Neural cell (in vitro differentiated cells): ENCODE measurements at regions not wholly inside any gene's neighbourhood (a gene's known extent, or its start where the extent isn't known, plus 50 kb on each side); places are given as distances from the start of the nearest gene placed in this dataset.

ENCODE experiments used
- H2AFZ ChIP-seq: fragments of 200-600, 300-800 bp; sonication (generic), shearing (Covaris generic); 2 replicates; pipeline ENCODE4 v1.6.0; 2014; ENCODE audit warnings: low read depth, mild to moderate bottlenecking, antibody characterized with exemption, low read length, moderate library complexity
- H3F3A ChIP-seq: fragments of 200-600 bp; shearing (Covaris generic); 2 replicates; pipeline ENCODE4 v1.6.1; 2016; ENCODE audit warnings: mild to moderate bottlenecking, moderate library complexity, mixed read lengths, antibody characterized with exemption, low read length; ENCODE audit not compliant: insufficient read depth, poor library complexity, severe bottlenecking
- H3K27ac ChIP-seq: fragments of 200-600, 300-800 bp; sonication (generic), shearing (Covaris generic); 2 replicates; pipeline ENCODE4 v1.5.1; 2014; ENCODE audit warnings: mild to moderate bottlenecking, low read length, moderate library complexity
- H3K27me3 ChIP-seq: fragments of 300-800, 200-600 bp; sonication (generic), shearing (Covaris generic); 2 replicates; pipeline ENCODE4 v1.6.0; 2014; ENCODE audit warnings: mild to moderate bottlenecking, low read depth, low read length, moderate library complexity; ENCODE audit not compliant: insufficient read depth
- H3K36me3 ChIP-seq: fragments of 300-800, 200-600 bp; sonication (generic), shearing (Covaris generic); 2 replicates; pipeline ENCODE4 v1.5.1; 2014; ENCODE audit warnings: mild to moderate bottlenecking, antibody characterized with exemption, low read length, moderate library complexity; ENCODE audit not compliant: insufficient read depth
- H3K4me2 ChIP-seq: fragments of 300-800, 200-600 bp; sonication (generic), shearing (Covaris generic); 2 replicates; pipeline ENCODE4 v1.6.0; 2014; ENCODE audit warnings: mild to moderate bottlenecking, low read length
- H3K4me3 ChIP-seq: fragments of 300-800, 200-600 bp; sonication (generic), shearing (Covaris generic); 2 replicates; pipeline ENCODE4 v1.5.1; 2014; ENCODE audit warnings: mild to moderate bottlenecking, low read length, moderate library complexity
- H3K79me2 ChIP-seq: fragments of 200-600 bp; shearing (Covaris generic); replicated peaks from 2 replicates; pipeline ENCODE4 v1.6.0; 2014; ENCODE audit warnings: mild to moderate bottlenecking, low read length, moderate library complexity; ENCODE audit not compliant: insufficient read depth
- H3K9ac ChIP-seq: fragments of 300-800, 200-600 bp; sonication (generic), shearing (Covaris generic); 2 replicates; pipeline ENCODE4 v1.6.1; 2016; ENCODE audit warnings: mild to moderate bottlenecking, low read length, mixed read lengths
- H3K9me2 ChIP-seq: fragments of 200-600 bp; shearing (Covaris generic); 2 replicates; pipeline ENCODE4 v1.6.1; 2016; ENCODE audit warnings: mild to moderate bottlenecking, low read length, mixed read lengths; ENCODE audit not compliant: insufficient read depth
- H3K9me3 ChIP-seq: fragments of 200-600, 300-800 bp; sonication (generic), shearing (Covaris generic); 2 replicates; pipeline ENCODE4 v1.6.1; 2016; ENCODE audit warnings: mild to moderate bottlenecking, mixed run types, low read length, moderate library complexity, mixed read lengths
- H4K20me1 ChIP-seq: fragments of 200-600 bp; shearing (Covaris generic); 2 replicates; pipeline ENCODE4 v1.6.1; 2016; ENCODE audit warnings: mild to moderate bottlenecking, mixed run types; ENCODE audit not compliant: insufficient read depth
- EP300 ChIP-seq: fragments of 450-650 bp; conservative IDR thresholded peaks from 2 replicates; pipeline ENCODE4 v1.6.1; 2014; ENCODE audit warnings: antibody characterized with exemption, mild to moderate bottlenecking, moderate library complexity; ENCODE audit not compliant: poor library complexity, severe bottlenecking
- EZH2 ChIP-seq: fragments of 200-600, 300-800 bp; shearing (Covaris generic), sonication (generic); IDR thresholded peaks from 2 replicates; pipeline ENCODE4 v1.6.1; 2014; ENCODE audit warnings: antibody characterized with exemption, low read length, borderline replicate concordance, mild to moderate bottlenecking; ENCODE audit not compliant: insufficient read depth, poor library complexity, severe bottlenecking
- MXI1 ChIP-seq: fragments of 450-650 bp; conservative IDR thresholded peaks from 2 replicates; pipeline ENCODE4 v1.6.1; 2014; ENCODE audit warnings: antibody characterized with exemption, mild to moderate bottlenecking; ENCODE audit not compliant: poor library complexity, severe bottlenecking
- POLR2AphosphoS5 ChIP-seq: IDR thresholded peaks from 2 replicates; pipeline ENCODE4 v1.6.1; 2012
- RAD21 ChIP-seq: fragments of 450-650 bp; conservative IDR thresholded peaks from 2 replicates; pipeline ENCODE4 v1.6.1; 2014; ENCODE audit warnings: antibody characterized with exemption, mild to moderate bottlenecking, moderate library complexity
- SMC3 ChIP-seq: fragments of 450-650 bp; conservative IDR thresholded peaks from 2 replicates; pipeline ENCODE4 v1.6.1; 2014; ENCODE audit warnings: antibody characterized with exemption, mild to moderate bottlenecking, moderate library complexity; ENCODE audit not compliant: poor library complexity
- TAF1 ChIP-seq: IDR thresholded peaks from 2 replicates; pipeline ENCODE4 v1.6.1; 2012; ENCODE audit warnings: low read depth
- TF ChIP-seq, protein P1 (sequence below): IDR thresholded peaks from 2 replicates; pipeline ENCODE4 v1.6.1; 2012; ENCODE audit warnings: borderline replicate concordance
- TF ChIP-seq, protein P2 (sequence below): fragments of 450-650 bp; IDR thresholded peaks from 2 replicates; pipeline ENCODE4 v1.5.1; 2014; ENCODE audit warnings: antibody characterized with exemption, mild to moderate bottlenecking, moderate library complexity; ENCODE audit not compliant: poor library complexity, severe bottlenecking

DNA sequence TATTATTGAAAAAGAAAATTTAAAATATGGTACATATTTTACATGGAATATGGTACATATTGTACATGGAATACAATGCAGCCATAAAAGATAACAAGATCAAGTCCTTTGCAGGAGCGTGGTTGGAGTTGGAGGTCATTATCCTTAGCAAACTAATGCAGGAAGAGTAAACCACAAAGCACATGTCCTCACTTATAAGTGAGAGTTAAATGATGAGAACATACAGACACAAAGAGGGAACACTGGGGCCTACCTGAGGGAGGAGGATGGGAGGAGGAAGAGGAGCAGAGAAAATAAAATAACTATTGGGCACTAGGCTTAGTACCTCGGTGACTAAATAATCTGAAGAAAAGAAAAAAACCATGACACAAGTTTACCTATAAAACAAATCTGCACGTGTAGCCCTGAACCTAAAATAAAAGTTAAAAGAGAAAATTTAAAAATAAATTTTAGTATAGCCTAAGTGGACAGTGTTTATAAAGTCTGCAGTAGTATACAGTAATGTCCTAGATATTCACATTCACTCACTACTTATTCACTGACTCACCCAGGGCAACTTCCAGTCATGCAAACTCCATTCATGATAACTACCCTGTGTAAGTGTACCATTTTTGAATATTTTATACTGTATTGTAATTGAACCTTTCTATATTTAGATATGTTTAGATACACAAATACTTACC, 204.4 kb downstream of the FAM76B start:
- Histone ChIP-seq H3K79me2 (no peaks in the 10 kb centered on the region), H3K9me3 (no peaks in the 10 kb centered on the region), H3K4me2 (no peak overlapping the region), H3K36me3 (no peaks in the 10 kb centered on the region), H3F3A (no peaks in the 10 kb centered on the region), H2AFZ (no peak overlapping the region), H3K27ac (no peak overlapping the region), H3K4me3 (no peak overlapping the region), H4K20me1 (no peaks in the 10 kb centered on the region), H3K9ac (no peak overlapping the region), H3K9me2 (no peaks in the 10 kb centered on the region), H3K27me3 (no peaks in the 10 kb centered on the region)
- no peak for TF ChIP-seq SMC3
- TF ChIP-seq, protein P1, sequence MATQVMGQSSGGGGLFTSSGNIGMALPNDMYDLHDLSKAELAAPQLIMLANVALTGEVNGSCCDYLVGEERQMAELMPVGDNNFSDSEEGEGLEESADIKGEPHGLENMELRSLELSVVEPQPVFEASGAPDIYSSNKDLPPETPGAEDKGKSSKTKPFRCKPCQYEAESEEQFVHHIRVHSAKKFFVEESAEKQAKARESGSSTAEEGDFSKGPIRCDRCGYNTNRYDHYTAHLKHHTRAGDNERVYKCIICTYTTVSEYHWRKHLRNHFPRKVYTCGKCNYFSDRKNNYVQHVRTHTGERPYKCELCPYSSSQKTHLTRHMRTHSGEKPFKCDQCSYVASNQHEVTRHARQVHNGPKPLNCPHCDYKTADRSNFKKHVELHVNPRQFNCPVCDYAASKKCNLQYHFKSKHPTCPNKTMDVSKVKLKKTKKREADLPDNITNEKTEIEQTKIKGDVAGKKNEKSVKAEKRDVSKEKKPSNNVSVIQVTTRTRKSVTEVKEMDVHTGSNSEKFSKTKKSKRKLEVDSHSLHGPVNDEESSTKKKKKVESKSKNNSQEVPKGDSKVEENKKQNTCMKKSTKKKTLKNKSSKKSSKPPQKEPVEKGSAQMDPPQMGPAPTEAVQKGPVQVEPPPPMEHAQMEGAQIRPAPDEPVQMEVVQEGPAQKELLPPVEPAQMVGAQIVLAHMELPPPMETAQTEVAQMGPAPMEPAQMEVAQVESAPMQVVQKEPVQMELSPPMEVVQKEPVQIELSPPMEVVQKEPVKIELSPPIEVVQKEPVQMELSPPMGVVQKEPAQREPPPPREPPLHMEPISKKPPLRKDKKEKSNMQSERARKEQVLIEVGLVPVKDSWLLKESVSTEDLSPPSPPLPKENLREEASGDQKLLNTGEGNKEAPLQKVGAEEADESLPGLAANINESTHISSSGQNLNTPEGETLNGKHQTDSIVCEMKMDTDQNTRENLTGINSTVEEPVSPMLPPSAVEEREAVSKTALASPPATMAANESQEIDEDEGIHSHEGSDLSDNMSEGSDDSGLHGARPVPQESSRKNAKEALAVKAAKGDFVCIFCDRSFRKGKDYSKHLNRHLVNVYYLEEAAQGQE: no peak
- TF ChIP-seq EZH2: no peak
- TF ChIP-seq, protein P2, sequence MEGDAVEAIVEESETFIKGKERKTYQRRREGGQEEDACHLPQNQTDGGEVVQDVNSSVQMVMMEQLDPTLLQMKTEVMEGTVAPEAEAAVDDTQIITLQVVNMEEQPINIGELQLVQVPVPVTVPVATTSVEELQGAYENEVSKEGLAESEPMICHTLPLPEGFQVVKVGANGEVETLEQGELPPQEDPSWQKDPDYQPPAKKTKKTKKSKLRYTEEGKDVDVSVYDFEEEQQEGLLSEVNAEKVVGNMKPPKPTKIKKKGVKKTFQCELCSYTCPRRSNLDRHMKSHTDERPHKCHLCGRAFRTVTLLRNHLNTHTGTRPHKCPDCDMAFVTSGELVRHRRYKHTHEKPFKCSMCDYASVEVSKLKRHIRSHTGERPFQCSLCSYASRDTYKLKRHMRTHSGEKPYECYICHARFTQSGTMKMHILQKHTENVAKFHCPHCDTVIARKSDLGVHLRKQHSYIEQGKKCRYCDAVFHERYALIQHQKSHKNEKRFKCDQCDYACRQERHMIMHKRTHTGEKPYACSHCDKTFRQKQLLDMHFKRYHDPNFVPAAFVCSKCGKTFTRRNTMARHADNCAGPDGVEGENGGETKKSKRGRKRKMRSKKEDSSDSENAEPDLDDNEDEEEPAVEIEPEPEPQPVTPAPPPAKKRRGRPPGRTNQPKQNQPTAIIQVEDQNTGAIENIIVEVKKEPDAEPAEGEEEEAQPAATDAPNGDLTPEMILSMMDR: no peak
- TF ChIP-seq RAD21: no peak
- no peak for TF ChIP-seq POLR2AphosphoS5
- TF ChIP-seq MXI1: no peak
- no peak for TF ChIP-seq EP300
- no peak for TF ChIP-seq TAF1

DNA sequence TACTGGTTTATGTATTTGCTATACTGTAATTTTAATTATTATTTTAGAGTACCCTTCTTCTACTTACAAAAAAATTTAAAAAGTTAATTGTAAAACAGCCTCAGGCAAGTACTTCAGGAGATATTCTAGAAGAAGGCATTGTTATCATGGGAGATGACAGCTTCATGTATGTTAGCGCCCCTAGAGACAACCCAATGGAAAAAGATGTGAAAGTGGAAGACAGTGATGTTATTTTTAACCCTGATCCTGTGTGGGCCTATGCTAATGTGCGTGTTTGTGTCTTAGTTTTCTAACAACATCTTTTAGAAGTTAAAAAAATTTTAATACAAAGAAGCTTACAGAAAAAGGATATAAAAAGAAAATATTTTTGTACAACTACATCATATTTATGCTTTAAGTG, 205.0 kb downstream of the FAM76B start:
- Histone ChIP-seq H3K9ac (no peak overlapping the region), H3K9me3 (no peaks in the 10 kb centered on the region), H3K4me3 (no peak overlapping the region), H3K36me3 (no peaks in the 10 kb centered on the region), H2AFZ (no peak overlapping the region), H4K20me1 (no peaks in the 10 kb centered on the region), H3F3A (no peaks in the 10 kb centered on the region), H3K4me2 (no peak overlapping the region), H3K27ac (no peak overlapping the region), H3K27me3 (no peaks in the 10 kb centered on the region), H3K79me2 (no peaks in the 10 kb centered on the region), H3K9me2 (no peaks in the 10 kb centered on the region)
- TF ChIP-seq RAD21 (no peak), SMC3 (no peak), TAF1 (no peak), EP300 (no peak), EZH2 (no peak), MXI1 (no peak), POLR2AphosphoS5 (no peak)
- TF ChIP-seq, protein P1: no peak
- TF ChIP-seq, protein P2: no peak
